ENCODE measurements at regions not wholly inside any gene's neighbourhood (a gene's known extent, or its start where the extent isn't known, plus 50 kb on each side); places are given as distances from the start of the nearest gene placed in this dataset.

DNA sequence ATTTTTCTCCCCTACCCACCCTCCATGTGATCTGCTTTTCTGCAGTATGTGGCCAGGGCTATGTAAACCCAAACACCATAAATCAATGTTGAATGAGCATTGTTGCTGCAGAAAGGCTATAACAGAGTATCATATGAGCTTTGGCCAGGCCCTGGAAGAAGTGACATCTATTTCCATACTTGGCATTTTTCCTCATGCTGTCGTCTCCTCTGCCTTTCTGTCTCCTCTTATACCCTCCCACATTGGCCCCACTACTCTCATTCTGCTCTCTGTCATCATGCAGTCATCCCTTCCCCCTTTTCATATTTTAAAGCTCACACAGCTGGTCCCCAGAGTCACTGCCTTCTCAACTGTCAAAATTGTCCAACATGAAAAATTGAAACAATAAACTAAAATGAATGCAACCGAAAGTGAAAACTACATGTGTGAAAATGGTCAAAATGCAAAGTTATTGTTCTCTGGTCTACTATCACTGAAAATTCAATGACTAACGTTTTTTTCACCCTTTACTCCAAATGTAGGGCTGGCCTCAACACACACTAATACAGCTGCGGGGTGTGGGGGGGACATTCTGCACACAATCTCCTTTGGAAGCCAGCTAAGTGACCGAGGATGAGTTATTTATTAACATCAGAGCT lies 290.7 kb upstream of the TMPO start:
- no peak for DNase-seq

DNA sequence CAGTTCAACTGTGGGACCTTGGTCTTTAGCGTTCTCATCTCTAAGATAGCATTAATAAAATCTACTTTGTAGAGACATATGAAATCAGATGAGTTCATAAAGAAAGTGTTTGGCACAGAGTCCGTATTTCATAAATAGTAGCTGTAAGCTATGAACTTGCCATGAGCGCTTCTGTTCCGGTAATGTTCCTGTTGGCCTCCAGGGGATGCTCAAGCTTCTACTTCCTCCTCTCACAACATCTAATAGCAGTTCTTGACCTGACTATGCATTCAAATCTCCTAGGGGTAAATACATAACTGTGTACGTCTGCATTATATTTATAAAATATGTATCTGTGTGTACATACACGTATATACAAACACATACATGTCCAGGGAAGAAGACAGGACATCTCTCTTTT lies 288.2 kb upstream of the TMPO start:
- DNase-seq, result no peak

DNA sequence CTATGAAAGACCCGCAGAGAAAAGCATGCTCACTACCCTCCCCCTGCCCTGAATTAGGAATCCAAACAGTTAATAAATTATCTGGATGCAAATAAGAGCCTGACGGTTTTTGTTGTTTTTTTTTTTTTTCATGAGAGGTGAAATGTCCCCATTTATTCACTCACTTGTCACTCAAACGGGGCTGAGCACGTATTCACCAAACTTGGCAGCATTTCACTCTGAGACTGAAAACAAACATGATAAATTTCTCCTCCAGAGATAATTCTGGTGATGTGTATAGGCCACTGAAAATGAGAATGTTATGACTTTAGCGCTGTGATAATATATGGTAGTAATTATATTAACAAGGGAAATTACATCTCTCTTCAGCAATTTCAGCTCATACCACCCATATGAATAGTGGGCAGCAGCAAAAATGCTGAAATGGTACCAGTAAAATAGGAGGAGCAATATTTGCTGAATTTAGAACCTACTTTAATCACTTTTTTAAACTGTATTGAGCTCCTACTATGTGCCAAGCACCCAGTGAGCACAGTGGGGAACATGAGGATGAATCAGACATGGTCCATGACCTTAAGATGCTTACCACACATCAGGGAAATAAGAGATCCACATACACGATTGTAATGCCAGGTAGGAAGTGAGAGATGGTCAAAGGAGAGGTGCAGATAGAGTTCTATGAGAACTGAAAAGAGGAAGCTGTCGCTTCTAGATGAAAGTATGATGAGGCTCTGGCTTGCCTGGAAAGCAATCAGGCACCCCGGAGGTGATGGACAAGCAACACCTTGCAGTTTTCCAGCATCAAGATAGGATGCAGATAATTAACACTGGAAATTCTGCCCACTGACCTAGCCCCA lies 286.5 kb upstream of the TMPO start:
- DNase-seq, result no peak

DNA sequence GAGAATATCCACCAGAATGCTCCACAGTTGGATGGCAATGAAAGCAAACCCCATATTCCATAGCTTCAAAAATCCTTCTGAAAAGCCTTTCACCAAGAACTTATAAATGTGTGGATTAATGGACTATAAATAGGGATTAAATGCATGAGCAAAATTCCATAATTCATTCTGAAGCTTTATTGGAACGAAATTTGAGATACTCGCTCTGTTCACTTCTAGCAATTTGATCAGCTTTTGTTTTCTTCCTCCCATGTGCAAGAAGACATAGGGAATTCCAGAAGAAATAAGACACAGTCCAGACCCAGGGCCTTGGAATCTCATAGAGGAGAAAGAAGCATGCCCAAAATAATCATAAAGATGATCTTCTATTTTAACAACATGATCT lies 285.9 kb upstream of the TMPO start:
- DNase-seq, result no peak

DNA sequence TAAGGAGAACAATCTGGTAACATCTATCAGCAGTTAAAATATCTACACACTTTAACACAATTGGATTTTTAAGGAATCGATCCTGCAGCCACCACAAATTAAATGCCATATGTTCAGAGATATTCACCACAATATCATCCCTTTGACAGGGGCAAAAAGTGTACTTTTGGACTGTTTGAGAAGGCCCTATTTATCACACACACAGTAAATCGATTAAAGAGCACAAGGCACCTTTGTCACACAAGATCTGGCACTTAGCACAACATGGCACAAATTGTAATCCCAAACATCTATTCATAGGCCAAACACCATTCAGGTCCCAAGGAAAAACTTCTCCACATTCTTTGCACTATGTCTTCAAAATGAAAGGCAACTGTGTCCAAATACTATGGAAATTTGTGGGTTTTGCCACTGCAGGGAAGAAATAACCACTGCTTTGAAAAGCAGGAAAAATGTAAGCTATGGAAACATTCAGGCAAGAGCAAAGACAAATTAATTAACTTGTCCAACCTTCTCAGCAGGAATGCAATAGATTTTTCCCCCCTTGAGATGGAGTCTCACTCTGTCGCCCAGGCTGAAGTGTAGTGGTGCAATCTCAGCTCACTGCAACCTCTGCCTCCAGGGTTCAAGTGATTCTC lies 282.5 kb upstream of the TMPO start:
- DNase-seq, result no peak

DNA sequence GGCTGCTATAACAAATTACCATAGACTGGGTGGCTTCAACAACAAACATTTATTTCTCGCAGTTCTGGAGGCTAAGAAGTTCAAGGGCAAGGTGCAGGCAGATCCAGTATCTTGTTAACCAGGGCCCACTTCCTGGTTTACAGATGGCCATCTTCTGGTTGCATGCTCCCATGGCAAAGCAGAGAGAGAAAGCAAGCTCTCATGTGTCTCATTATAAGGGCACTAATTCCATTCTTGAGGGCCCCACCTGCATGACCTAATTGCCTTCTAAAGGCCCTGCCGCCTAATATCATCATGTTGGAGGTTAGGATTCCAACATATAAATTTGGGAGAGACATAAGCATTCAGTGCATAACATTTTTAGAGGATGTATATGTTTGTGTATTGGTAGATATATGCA lies 280.1 kb upstream of the TMPO start:
- DNase-seq, result no peak

DNA sequence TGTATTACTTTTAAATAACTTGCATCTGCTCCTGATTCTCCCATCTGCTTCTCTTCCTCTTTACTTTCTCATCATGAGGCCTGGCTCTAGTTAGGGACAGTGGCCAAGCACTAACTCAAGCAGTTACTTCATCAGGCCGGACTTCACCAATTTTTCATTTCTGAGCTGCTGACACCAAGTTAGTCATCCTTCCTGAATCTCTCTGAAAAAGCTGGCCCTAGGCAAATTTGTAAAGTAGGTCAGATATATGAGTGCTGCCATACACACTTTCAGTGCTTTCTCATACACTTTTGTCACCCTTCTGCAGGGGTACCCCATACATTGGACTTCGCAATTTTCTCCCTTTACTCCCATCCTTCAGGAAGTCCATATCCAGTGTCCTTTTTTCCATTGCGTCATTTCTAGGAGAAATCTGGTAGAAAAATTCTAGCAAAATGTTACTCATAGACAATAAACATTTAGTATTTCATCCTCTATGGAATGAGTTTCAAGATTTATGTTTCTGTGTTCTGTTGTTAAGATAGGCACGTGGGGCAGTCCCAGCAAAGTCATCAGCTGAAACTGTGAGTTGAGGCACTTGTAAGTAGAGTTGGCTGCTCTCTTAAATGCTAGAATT lies 276.8 kb upstream of the TMPO start:
- DNase-seq, result no peak

DNA sequence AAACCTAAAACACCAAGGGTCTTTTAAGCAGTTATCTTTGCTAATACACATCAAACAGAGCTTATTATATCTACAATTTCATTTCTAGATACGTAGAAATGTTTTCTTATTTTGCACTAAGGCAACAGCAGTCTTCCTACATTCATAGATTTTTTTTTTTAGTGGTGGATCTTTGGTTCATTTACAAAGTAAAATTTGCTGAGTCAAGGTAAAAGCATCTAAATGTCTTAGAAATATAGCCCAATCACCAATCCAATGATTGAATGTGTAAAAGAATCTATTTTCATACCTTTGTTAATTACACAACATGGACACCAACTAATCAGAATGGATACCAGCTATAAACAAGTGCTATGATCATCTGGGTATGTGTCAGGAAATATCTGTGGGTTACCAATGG lies 272.2 kb upstream of the TMPO start:
- no peak for DNase-seq

DNA sequence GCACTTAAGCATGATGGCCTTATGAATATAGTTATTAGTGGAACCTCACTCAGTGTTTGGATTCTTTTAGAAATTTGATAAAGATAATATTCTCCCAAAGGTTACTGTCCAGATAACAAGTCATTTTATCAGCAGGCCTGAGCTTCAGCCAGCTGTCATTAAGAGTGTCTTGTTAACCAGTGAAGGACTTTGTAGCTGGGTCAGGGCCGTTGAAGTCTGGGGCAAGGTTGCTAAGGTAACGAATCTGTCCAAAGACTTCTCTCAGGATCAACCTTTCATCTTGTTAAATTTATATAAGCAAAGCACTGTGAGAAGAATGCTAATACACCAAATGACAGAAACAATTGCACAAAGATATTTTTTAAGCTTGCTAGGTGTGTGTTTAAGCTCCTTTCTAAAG lies 271.3 kb upstream of the TMPO start:
- DNase-seq, result no peak

DNA sequence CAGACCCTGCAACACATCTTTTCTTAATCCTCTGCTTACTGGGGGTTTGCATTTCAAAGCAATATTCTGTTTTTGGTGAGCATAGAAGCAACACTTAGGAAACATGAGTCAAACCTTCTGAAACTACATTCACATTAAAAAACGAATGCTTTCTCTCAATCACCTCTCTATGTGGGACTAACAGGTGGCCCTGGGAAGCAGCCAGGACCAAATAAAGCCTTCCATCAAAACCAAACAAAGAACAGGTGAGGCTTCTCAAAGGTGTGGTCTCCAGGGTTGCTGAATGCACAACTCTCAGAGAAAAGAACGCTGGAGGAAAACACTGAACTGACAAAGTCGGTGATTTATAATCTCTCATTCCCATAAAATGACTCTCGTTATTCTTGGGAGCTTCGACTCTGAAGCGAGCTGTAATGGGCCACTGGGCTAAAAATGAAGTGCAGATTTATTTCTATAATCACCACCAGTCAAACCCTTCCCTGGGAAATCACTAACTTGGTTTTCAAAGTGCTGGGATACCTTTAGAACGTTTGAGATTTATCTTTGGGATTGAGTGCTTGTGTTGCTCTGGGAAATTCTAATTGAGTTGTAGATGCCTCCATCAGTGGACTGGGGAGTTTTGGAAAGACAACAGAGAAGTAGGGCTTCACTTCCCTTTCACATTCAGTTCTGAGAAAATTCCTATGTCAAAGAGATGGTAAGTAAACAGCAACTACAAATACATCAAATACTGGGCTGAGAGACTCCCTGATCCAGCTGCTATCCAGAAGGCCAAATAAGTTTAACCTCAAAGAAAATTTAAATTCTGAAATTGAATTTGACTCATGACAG lies 262.0 kb upstream of the TMPO start:
- no peak for DNase-seq

DNA sequence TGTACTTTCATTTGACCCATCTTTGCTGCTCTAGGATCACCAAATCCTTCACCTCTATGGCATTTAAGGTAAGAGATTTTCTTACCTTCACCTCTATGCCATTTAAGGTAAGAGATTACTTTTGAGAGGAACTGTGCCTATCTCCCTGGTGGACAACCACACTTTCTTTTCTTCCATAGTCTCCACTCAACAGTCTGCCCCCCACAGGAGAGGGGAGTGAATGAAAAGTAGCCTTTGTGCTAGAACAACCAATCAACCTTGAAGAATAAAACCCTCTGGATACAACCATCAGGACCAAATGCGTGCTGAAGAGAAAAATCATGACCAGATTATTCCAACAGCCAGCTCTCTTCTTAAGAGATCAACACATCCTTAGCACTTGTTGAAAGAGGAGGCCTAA lies 258.6 kb upstream of the TMPO start:
- DNase-seq, result no peak

DNA sequence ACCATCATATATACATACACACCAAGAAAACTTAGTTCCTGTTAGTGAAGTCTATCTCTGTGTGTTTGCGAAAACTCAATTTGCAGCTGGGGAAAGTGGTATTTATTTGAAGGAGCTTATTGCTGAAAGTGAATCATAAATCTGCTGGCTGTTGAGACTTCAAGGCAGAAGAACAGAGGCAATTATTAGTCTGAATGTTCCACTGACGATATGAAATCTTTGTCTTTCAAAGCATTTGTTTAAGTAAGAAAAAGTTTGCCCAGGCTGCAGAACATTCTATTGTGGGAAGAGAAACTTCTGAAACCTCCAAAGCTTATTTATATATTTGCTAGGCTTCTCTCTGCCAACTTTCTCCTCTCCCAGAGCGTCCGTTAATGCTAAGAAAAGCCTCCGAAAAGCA lies 255.7 kb upstream of the TMPO start:
- DNase-seq, result no peak

DNA sequence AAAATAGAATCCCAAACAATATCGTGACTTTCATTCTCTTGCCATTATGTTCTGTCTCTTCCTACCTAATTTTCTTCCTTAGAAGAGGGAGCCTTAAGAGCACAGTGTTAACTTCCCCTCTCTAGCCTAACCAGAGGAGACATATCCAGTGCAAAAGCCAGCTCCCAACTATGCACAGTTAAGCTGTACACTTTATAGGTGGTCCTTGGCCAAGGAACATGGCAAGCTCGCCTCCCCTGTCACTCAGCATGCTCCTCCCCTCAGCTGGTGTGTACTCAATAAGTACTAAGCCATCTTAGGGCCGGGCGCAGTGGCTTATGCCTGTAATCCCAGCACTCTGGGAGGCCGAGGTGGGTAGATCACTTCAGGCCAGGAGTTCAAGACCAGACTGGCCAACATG lies 255.1 kb upstream of the TMPO start:
- no peak for DNase-seq

DNA sequence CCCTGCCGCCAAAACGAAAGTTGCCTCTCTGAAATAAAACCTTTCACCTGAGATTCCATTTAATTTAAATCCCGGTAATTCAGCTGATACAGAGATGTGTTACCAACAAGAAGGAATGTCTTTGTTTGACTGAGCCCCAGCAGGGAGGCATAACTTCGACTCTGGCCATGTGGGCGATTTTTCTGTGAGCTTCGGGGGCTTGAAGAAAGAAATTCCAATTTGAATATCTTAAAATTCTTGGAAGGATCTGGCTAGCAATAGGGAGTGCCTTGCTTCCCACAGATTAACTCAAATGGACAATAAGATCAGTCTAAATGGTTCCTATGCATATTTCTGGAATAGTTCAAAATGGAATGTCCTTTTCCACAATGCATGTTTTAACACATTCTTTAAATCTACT lies 252.5 kb upstream of the TMPO start:
- no peak for DNase-seq

DNA sequence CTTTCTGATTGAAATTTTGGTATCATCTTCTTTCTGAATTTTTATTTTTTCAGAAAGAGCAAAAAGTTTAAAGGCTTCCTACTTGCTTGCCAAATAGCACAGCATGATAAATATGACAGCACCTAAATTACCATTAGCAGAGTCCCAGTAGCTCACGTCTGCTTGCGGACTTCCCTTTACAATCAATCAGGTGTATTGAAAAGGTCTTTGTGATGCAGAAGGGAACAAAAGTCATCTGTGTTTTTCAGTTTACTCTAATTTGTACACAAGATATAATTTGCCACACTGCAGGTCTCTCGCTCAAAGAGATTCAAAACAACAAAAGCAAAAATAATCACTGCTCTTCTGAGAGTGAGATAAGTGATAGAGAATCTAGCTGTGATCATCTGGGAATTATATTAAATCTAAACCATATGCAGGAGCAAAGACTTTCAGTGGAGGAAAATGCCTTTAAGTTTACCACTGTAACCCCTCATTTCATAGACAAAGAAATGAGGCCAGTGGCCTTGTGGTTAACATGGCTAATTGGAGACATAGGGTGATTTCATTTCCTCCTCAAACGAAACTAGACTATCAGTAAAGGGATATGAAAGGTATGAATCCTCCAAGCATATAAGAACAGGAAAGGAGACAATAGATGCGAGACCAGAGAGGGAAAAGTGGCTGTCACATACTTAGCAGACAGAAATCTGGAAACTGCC lies 240.8 kb upstream of the TMPO start:
- no peak for DNase-seq

DNA sequence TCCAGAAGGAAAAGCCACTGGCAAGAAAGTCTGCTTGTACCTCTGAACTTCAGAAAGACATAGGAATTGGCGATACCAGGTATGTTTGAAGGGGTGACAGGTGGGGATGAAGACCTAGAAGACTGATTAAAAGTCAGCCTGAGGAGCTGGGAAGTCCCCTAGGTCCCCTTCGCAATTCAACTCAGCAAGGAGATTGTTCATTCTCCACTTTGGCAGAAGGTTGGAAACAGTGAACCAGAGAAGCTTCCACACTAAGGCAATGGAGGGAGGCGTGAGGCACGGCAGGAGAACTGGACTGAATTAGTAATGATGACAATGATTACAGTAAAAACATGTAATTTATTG lies 240.3 kb upstream of the TMPO start:
- DNase-seq, result no peak

DNA sequence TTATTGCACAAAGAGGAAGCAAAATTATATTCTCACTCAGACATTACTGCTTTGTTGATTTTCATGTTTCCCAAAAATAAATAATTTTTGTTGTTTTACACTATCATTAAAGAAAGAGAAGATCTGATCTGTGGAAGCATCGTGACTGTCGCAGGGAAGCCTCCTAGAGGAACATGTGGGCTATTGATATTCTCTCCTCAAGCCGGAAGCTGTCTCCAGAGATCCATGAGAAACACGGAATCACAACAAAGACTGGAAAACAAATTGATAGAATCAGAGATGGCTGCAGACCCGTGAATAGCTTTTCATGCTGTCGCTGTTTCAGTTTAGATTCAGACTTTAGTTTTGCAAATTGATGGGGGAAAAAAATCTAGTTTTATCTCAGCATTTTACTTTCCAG lies 235.2 kb upstream of the TMPO start:
- DNase-seq, result no peak

DNA sequence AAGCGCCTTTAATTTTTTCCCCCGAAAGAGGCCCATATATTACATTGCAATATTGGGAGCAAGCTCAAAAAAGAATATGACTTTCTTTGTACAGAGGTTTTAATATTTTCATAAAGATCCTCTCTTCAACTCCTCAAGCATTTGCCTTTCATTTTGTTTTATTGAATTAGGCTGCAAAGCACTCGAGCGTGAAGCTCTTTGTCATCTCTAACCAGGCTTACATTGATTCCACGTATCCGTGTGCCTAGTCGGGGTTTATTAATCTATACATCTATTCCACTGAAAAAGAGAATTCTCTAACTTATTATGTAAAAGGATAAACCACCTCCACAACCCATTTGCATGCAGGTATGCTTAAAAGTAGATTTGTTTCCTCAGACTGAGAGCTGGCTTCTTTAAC lies 234.8 kb upstream of the TMPO start:
- no peak for DNase-seq

DNA sequence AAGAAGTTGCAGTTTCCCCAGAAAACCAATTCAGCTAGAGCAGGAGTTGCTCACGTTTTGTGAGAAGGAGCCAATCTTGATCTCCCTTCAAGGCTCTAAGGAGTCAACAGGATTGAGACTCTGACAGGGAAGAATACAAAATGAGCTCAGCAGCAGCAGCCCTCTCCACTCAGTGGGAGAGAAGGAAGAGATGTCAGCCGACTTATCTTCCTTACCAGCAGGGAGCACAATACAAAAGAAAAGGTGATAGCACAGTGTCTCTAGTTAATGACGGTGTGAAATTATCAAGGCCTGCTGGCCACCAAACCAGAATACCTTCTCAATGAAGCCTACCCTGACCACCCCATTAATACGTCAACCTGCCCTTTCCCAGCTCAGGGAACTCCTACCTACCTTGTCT lies 223.6 kb upstream of the TMPO start:
- no peak for DNase-seq

DNA sequence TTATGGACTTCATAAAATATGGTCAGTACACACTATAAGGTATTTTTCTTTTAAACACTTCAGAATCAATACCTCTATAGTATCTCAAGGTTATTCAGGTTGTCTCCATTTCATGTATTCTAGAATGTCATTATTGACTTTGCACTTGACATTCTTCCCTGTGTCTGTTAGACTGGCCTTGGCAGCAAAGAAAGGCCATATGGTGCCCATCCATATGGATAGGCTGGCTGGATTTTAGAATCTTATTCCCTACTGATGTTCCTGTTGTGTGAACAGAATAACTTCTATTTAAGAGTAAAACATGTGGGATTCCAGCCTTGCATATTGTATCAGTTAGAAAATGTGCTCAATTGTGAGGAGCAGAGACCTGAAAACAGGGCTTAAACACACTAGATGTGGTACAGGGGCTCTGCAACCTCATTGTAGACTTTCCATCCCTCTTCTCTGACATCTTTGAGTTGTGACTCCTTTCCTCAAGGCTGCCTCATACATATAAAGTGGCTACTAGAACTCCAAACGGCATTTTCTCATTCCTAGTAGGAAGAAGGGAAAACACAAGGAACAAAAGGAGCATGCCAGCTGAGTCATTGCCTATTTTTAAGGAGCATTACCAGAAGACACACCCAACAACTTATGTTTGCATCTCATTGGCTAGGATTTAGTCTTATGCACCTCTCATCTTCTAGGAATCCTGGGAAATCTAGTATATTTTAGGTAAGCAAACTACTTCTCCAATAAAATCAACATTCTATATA lies 221.2 kb upstream of the TMPO start:
- no peak for DNase-seq

DNA sequence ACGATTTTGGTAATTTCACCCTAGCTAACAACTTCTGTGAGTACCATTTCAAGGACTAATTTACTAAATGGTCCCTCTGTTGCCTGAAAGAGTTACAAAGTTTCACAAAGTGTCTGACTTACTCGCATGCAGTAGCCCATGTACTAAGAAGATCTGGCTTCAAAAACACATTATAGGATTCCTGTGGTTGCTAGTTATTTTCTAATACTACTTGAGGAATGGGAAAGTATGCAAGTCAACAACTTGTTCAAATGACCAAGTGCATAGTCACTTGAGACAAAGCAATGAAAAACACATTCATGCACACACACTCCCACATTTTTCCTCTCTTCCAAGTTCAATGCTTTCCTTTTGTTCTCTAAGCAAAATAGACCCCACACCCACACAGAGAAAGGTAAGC lies 219.7 kb upstream of the TMPO start:
- DNase-seq, result no peak

Data from stimulated activated naive CD4-positive, alpha-beta T cell (primary cell).